Epithelial cell of proximal tubule (primary cell): ENCODE measurements at regions not wholly inside any gene's neighbourhood (a gene's known extent, or its start where the extent isn't known, plus 50 kb on each side); places are given as distances from the start of the nearest gene placed in this dataset.

ENCODE experiments used
- DNase-seq: peaks from one replicate; pipeline ENCODE4 v3.0.0-alpha.2; 2011; ENCODE audit warnings: low read depth
- H3K4me3 ChIP-seq: 2 replicates; pipeline ENCODE4 v1.5.1; 2011; ENCODE audit warnings: low read depth, mild to moderate bottlenecking, low read length
- CTCF ChIP-seq: conservative IDR thresholded peaks from 2 replicates; pipeline ENCODE4 v1.5.1; 2012; ENCODE audit warnings: low read depth, mild to moderate bottlenecking, low read length

- DNase-seq = no peak
- TF ChIP-seq CTCF = no peak
- no peak overlapping the region for H3K4me3 ChIP-seq
Measured at GRCh38 chr16:80404847-80405246, 135.9 kb upstream of the DYNLRB2 start.

- DNase-seq = no peak
Measured at GRCh38 chr16:80403894-80404293, 136.9 kb upstream of the DYNLRB2 start.

GRCh38 chr16:80390871-80391489, 149.8 kb upstream of the DYNLRB2 start:
- no peak for DNase-seq
- H3K4me3 ChIP-seq = no peak overlapping the region
- no peak for TF ChIP-seq CTCF

More at GRCh38 chr16:80403894-80404293, 136.9 kb upstream of the DYNLRB2 start:
- TF ChIP-seq CTCF = no peak
- no peak overlapping the region for H3K4me3 ChIP-seq

GRCh38 chr16:80390046-80390445, 150.7 kb upstream of the DYNLRB2 start:
- no peak for DNase-seq
- no peak overlapping the region for H3K4me3 ChIP-seq
- no peak for TF ChIP-seq CTCF

GRCh38 chr16:80389338-80389737, 151.5 kb upstream of the DYNLRB2 start:
- no peak for TF ChIP-seq CTCF
- H3K4me3 ChIP-seq = no peak overlapping the region
- no peak for DNase-seq

- no peak for TF ChIP-seq CTCF
- DNase-seq = no peak
- H3K4me3 ChIP-seq = no peak overlapping the region
Measured at GRCh38 chr16:80387318-80387921, 153.4 kb upstream of the DYNLRB2 start.

GRCh38 chr16:80384862-80385261, 155.9 kb upstream of the DYNLRB2 start:
- no peak overlapping the region for H3K4me3 ChIP-seq
- TF ChIP-seq CTCF = no peak
- DNase-seq = no peak
